Globus pallidus (tissue), 1 donor: ENCODE measurements at regions not wholly inside any gene's neighbourhood (a gene's known extent, or its start where the extent isn't known, plus 50 kb on each side); places are given as distances from the start of the nearest gene placed in this dataset.
"Not testable (repeated sequence)": the region's sequence is repeated elsewhere in the genome, so short reads cannot be mapped to it uniquely, and the experiment has no call there.

Experiments used
- DNase-seq: peaks from one replicate; pipeline ENCODE4 v3.0.0-alpha.2; 2015; ENCODE audit warnings: low spot score

DNA sequence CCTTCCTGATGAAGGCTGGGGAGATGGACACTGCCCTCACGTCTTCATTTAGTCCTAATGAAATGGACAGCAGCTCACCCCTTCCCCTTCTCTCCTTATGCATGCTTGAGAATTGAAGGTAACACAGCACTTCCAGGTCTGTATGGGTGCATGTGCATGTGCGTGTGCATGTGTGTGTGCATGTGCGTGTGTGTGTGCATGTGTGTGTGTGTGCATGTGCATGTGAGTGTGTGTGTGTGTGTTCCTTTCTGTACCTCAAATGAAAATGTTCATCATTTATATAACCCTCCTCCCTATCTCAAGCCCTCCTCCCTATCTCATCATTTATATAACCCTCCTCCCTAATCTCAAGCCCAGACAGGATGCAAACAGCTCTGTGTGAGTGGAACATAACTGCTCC is 444.8 kb downstream of the MAT2B start:
- DNase-seq: no peak

DNA sequence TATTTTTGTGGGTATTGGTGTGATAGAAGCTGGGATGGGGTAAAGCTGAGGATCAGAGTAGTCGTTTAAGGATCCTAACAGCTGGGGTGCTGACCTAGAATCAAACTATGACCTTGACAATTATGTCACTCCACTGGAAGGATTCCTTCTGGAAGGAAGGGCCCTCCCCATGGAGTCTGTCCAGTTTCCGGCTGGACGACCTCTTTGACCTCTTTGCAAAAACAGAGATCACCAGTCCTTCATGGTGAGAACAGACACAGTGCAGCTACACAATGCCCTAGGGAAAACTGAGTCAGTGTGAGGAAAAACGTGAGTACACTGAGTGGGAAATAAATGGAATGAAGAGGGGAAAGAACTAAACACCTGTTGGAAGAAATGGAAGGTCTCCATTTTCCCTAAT is 445.6 kb downstream of the MAT2B start:
- no peak for DNase-seq

DNA sequence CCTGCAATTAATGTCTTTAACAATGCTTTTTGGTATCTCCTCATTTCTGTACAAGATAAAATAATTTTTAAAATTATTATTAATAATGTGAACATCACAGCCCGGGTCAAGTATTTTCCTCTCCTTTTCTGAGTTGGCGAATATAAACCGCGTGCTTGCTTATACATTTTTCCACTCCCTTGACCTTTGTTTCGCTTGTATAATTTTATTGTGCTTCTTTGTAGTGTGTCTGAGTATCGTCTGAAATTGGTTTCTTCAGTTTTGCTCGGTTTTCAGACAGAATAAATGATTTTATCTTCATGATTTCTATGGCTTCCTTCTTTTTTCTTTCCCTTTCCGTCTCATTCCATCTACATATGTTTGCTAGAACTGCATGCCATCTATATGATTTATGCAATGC is 448.5 kb downstream of the MAT2B start:
- DNase-seq: no peak

DNA sequence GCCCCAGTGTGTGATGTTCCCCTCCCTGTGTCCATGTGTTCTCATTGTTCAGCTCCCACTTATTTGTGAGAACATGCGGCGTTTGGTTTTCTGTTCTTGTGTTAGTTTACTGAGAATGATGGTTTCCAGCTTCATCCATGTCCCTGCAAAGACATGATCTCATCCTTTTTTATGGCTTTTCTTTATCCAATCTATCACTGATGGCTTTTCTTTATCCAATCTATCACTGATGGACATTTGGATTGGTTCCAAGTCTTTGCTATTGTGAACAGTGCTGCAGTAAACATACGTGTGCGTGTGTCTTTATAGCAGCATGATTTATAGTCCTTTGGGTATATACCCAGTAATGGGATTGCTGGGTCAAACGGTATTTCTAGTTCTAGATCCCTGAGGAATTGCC is 455.8 kb downstream of the MAT2B start:
- not testable (repeated sequence) for DNase-seq

DNA sequence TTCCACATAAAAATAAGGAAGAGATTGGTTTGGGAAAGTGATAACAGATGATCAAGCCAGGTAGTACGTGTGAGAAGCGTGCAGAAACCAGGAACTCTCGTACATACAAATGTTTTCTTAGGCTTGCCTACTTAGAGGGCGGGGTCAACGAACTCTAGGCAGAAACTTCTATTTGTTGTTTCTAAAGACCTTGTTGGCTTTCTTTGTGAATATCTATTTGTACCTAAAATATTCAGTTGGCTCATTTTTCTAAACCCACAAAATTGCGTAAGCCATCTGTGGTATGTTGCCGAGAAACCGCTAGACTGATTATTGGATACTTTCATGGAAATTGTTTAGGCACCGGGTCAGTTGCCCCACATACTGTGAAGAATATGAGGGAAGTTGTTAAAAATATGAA is 458.5 kb downstream of the MAT2B start:
- no peak for DNase-seq

DNA sequence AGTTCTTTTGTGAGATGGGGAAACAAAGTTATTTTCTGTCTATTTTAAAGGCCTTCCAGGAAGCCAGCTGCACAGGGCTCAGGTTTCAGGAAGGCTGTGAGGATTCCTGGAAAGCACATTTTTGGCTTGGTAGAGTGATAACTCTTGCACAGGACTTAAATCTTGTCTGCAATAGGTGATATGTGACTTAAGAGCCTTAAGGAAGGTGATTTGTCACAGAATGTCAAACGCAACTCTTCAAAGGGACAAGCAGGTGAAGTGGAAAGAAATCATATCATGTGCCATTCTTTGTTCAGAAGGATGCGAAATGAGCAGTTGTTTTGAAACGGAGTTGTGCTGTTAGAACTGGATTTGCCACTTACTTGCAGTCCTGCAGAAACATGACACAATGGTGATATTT is 459.3 kb downstream of the MAT2B start:
- no peak for DNase-seq

DNA sequence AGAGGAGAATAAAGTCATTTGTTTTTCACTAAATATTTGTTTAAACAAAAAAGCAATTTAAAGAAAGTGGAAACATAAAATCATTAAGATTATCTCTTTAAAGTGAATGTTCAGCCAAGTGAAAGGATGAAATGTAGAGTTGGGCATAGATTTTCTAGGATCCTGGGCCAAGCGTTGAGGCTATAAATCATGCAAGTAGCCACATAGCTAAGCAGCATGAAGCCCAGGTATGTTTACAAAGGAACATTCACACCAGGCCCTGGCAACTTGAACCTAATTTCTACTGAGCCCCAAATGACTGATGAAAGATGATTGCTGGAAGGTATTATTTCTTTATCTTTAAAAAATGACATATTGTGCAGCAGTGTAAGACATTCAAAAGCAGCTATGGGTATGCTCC is 461.8 kb downstream of the MAT2B start:
- no peak for DNase-seq

DNA sequence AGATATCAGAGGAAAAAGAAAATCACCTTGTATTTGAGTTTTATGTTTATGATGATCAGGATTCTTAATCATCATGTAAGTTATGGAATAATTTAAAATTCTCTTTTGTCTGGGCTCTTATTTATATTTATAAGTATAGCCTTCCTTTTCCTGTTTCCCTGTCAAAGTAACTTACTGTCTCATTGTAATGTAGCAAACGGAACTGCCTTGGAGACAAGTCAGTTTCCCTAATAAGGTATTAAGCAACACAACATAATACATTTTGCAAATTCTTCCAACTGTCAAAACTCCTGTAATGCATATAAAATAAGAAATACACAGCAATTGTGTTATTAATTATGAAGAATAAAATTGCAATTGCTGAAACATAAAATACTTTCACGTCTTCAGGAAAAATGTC is 463.2 kb downstream of the MAT2B start:
- no peak for DNase-seq

DNA sequence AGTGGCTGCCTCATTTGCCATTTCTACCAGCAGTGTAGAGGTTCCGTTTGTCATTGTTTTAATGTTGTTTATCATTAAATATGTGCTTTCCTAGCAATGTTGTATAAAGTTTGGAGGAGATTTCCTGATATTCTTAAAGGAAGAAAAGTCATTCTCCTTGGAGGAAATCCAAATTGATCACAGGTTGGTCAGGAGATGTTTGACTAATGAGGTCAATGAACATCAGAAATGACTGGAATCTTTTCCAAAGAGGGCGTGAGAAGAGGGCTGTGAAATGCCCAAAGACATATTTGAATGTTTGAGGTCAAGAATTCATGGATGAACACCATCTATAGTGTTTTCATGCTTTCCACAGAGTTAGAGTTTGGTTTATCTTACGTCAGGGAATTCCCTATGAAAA is 471.3 kb downstream of the MAT2B start:
- DNase-seq: no peak

DNA sequence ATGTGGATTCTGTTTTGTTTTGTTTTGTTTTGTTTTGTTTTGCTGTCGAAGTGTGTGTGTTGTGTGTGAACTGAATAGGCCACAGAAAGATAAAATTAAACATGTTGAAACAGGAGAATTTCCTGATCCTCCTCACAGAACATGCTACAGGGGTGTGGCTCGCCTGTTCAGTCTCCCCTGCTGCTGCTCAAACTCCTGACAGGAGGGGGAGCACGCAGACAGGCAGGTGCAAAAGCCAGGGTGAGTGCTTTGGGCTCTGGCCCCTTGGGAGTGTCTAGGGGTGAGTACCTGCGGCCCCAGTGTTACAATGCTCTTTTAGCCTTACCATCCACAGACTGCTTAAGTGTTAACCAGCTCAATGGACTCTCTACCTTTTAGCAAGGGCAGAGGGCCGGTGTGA is 473.5 kb downstream of the MAT2B start:
- no peak for DNase-seq

DNA sequence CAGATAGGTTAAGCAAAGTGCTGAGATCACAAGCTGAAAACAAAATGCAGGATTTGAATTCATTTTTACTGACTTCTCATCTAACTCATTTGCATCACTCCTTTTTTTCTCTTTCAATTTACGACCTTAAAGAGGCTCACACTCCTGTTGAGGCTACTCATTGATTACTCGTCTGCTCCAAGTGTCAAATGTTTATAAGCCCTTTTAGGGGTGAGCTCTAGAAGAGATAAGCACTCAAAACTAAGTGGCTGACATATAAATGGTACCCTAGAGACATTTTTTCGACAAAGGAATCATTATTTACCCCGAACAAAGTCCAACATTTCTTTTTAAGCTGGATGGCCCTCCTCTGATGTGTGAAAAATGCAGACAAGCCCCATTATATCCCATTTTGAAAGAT is 483.1 kb downstream of the MAT2B start:
- no peak for DNase-seq

DNA sequence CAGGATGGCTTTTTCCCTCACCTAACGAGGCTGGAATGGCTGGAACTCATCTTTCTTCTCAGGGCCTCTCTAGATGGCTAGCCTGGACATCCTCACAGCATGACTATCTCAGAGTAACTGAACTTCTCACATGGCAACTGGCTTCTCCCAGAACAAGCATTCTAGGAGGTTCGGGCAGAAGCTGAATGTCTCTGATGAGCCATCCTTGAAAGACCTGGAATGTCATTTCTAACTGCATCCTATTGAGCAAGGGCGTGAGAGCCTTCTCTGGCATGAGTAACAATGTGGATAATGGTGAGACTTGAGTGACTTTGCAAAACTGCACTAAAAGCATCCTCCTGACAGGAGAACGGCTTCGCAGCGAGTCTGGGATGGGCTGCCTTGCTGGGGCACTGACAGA is 487.7 kb downstream of the MAT2B start:
- no peak for DNase-seq

DNA sequence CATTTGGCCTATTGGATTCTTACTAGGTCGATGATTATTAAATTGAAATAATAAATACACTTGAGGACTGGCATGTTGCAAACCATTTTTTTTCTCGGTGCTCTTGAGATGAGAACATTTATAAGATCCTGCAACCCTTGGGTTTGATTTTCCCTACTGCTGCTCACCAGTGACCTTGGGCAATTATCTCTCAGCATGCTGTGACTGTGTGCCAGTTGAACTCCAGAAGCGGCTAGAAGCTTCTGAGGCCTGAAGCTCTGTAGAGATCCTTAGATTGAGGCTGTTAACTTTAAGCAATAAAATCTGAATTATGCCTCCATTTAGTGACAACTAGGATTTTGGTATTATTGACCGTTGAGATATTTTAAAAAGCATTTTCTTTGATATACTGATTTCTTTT is 489.8 kb downstream of the MAT2B start:
- DNase-seq: no peak

DNA sequence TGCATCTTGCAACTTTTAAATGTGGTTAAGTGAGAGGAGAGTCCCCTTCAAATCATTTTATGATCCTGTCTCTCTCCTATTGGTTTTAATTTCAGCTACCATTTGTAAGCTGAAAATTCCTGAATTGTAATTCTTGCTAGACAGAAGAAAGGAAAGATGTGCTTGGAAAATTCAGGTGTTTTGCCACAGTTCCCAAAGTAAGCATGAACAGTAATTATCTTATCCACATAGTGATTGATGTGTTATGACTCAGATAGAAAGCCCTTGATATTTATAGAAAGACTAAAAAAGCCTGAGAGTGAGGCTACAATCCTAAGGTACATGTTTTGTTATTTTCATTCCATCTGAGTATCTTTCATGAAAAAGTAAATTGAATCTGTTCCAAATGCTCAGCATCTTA is 492.5 kb downstream of the MAT2B start:
- no peak for DNase-seq

DNA sequence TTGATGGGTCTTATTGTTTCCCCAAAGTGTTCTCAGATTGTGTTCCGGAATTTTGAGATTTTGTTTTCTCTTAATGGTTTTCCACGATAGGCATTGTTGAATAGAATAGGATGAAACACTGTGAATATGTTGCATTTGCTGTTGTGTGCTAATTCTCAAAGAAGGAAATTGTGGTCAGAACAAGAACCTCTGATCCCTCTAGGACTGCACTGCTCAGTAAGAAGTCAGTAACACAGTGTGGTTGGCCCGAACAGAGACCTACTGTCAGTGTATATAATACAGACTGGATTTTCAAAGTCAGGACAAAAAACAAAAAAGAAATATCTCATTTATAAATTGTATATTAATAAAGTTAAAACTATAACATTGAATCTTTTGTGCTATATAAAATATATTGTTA is 494.8 kb downstream of the MAT2B start:
- no peak for DNase-seq

DNA sequence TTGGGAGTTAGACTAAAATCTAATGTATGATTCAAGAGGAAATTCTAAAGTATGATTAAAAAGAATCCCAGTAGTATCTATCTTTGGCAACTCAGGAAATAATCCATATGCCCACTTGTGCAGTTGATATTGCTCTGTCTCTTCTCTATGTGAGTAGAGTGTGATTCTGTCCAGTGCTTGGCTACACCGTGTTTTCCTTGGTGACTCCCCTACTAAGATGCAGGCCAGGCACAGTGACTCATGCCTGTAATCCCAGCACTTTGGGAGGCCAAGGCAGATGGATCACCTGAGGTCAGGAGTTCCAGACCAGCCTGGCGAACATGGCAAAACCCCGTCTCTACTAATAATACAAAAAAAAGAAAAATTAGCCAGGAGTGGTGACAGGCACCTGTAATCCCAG is 495.4 kb downstream of the MAT2B start:
- no peak for DNase-seq

DNA sequence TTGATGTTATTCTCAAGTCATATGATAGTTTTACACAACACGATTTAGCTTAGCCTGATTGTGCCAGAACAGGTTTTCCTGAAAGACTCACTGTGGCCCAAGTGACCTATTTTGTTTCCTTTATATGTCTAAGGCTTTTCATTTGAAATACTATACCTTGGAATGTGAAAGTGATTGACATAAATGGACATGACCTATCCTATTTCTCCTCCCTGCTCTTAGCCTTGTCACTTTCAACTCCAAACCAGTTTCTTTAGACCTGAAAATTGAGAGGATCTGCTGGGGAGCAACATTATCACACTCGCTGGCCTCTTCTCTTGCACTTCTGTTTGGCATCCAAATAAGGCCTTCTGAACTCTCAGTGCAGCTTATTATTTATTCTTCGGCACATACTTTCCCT is 496.8 kb downstream of the MAT2B start:
- no peak for DNase-seq

DNA sequence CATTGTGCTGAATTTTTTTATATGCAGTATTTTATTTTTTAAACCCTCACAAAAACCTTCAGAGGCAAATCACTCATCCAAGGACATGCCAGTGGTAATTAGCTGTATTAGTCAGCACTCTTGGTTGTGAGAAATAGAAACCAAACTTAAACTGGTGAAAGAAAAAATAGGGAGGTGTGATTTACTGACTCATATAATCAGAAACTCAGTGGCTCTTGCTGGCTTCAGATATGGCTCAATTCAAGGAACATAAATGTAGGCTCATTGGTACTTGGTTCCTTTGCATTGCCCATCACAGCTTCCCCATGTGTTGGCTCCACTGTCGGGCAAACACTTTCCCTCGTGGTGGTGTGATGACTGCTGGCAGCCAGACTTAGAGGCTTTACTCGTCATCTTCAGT is 497.2 kb downstream of the MAT2B start:
- no peak for DNase-seq

DNA sequence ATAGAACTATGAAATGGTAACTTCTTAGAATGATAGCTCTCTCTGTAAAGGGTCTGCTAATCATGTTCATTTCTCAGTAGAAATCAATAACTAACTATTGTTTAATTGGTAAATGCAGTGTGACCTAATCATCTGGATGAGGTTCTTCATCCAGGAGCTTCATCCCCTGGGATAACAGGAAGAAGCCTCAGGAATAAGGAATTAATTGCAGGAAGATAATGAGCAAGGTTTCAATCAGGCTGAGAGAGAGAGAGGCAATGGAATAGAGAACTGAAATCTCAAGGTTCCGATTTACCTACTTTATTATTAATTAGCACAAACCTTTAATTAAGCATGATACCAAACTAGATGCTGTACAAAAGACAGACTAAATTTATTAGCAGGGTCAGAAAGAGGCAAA is 499.7 kb downstream of the MAT2B start:
- no peak for DNase-seq

DNA sequence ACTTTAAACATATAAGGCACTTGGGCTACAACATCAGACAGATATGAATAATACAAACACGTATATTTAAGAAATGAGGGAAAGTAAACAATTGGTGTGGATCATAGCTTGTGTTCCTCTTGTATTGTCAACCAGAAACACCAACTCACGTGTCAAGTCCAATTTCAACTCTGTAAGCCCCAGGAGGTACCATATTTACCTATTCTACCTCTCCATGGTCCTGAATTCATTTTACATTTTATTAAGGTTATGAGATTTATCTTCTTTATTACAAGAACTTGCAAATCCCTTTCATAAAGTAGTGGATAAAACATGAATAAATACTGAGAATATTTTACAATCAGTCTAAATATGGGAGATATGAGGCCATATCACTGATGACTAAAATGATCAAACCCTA is 501.6 kb downstream of the MAT2B start:
- no peak for DNase-seq

DNA sequence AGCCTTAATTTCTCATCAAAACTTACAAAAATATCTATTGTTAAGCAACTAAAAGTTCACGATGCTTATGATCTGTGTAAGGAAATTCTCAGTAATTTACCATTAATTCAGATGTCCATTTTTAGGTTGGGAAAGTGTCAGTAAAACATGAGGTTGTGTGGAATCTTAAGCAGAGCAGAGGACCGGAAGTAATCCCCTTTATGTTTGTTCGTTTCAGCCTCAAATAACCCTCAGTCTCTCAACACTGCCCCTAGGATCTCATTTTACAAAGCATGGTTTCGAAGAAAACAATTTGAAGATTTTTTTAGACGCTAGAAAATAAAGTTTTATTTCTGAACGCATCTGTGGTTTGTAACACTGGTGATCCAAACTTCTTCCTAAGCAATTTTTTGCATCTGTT is 504.2 kb downstream of the MAT2B start:
- no peak for DNase-seq

DNA sequence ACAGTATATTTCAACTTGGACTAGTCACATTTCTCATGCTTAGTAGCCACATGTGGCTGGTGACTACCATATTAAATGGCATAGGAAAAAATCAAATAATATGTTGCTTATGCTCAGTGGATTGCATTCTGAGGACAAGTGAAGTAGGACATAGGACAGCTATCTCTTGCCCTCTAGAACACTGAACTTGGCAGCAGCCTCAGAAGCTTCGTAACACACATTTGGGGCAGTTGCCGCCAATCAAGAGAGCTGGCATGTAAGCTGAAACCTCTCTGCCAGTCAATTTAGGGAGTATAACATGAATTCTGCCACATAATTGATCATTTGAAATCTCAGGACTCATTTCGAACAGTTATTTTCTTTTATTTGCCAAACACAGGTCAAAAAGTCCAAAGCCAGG is 505.5 kb downstream of the MAT2B start:
- no peak for DNase-seq

DNA sequence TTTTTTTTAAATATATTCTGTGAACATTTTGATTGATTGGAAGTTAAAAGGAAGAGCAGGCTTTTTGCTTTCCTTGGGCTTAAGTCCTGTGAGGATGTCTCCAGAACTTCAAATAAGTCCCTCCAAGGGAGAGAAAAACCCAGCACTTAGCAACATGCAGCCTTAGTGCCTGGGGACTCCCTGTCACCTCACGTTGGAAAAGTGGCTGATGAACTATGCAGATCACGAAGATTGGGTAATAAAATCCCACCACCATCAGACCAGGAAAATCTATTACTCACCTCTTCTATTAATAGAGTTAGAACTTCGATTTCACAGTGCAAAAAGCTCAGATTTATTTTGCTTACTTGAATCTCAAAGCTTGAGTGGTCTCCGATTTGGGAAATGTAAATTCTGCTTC is 507.0 kb downstream of the MAT2B start:
- no peak for DNase-seq

DNA sequence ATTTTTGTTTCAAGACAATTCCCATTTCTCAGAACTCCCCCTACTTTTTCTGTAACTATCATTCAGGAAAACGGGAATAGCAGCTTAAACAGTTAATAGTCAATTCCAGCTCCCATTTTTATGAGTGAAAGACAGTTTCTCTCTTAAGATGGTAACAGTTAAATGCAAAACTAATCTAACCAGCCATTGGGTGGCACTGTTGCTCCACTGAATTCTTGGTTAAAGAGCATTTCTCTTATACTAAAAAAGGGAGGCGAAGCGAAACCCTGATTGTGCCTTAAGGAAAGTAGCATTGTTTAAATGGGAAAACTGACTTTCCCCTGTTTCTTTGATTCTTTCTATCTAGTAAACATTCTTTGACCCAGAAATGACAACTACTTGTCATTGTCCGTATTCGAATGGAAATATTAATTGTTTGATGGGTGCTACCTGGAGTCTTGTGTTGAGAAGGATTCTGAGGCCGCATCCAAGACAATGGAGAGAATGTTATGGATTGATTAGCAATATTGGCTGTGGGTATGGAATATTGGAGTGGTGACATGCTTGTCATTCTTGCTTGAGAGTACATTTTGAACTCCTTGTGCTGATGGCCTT is 507.8 kb downstream of the MAT2B start:
- DNase-seq: peak; percentile 68

DNA sequence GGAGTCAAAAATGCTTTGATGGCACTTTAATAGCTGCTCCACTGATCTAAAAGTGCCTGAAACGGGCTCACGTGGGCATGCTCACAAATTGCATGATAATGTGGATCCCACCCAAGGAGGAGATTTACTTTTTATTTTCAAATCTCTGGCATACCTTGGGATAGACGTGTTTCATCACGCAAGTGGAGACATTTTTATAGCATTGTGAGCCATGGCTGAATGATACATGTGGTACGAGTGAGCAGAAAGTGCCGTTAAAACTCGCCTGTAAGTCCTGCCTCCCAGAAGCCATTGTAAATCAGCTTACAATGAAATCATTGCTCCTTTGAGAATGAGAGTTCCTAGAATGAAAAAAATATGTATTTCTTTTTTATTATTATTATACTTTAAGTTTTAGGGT is 514.7 kb downstream of the MAT2B start:
- DNase-seq: no peak
